ENCODE measurements at regions not wholly inside any gene's neighbourhood (a gene's known extent, or its start where the extent isn't known, plus 50 kb on each side); places are given as distances from the start of the nearest gene placed in this dataset.
A peak's percentile ranks its signal among the peaks of the same experiment; 100 is the strongest.
"Not testable (repeated sequence)": the region's sequence is repeated elsewhere in the genome, so short reads cannot be mapped to it uniquely, and the experiment has no call there.

DNA sequence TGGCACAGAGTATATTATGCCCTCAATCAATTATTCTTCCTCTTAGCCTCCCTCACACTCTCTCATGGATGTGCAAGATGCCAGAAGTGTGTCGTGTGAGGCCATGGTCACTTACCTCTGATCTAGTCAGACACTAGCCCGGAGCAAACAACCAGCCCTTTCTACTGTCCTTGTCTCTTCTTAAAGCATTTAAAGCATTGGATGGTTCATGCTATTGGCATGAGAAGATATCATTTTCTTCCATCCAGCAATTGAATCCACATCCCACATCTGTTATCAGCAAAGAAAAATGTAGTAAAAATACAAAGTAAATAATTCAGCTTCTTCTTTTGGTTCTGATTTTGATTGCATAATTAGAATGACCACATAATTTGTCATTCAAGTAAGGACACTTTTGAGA is 267.2 kb upstream of the ACO1 start:
- no peak for DNase-seq (ENCODE audit: low spot score)
- CTCF ChIA-PET: no interaction called here
- POLR2A ChIA-PET (ENCODE audit: low non-redundant PET): no interaction called here
- H3K27ac ChIP-seq: no peak overlapping the region
- TF ChIP-seq, protein P1, sequence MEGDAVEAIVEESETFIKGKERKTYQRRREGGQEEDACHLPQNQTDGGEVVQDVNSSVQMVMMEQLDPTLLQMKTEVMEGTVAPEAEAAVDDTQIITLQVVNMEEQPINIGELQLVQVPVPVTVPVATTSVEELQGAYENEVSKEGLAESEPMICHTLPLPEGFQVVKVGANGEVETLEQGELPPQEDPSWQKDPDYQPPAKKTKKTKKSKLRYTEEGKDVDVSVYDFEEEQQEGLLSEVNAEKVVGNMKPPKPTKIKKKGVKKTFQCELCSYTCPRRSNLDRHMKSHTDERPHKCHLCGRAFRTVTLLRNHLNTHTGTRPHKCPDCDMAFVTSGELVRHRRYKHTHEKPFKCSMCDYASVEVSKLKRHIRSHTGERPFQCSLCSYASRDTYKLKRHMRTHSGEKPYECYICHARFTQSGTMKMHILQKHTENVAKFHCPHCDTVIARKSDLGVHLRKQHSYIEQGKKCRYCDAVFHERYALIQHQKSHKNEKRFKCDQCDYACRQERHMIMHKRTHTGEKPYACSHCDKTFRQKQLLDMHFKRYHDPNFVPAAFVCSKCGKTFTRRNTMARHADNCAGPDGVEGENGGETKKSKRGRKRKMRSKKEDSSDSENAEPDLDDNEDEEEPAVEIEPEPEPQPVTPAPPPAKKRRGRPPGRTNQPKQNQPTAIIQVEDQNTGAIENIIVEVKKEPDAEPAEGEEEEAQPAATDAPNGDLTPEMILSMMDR (conservative IDR thresholded peaks at IDR 0.05; ENCODE audit: low read depth): no peak

DNA sequence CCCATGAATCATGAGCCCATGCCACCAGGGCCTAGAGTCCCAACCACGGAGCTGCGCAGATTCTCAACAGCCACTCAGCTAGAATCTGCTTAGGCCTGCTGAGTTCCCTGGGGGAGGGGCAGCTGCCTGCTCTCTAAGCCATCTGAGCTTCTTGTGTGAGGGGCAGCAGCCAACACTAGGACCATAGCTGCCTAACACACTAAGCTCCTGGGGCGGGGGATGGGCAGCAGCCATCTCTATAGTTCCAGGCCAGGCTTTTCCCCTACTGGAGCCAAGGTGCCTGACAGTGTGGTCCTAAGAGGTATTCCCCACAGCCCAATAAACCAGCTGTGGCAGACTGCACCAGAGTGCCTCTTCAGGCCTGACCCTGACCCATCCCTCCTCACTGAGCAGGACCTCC is 255.9 kb upstream of the ACO1 start:
- TF ChIP-seq, protein P1 (conservative IDR thresholded peaks at IDR 0.05; ENCODE audit: low read depth): no peak
- ChIA-PET POLR2A (ENCODE audit: low non-redundant PET) (no interaction called here), CTCF (no interaction called here)
- no peak for DNase-seq (ENCODE audit: low spot score)
- H3K27ac ChIP-seq: no peak overlapping the region

DNA sequence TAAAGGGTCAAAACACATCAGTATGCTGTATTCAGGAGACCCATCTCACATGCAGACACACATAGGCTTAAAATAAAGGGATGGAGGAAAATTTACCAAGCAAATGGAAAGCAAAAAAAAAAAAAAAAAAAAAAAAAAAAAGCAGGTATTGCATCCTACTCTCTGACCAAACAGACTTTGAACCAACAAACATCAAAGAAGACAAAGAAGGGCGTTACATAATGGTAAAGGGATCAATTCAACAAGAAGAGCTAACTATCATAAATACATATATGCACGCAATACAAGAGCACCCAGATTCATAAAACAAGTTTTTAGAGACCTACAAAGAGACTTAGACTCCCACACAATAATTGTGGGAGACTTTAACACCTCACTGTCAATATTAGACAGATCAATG is 253.7 kb upstream of the ACO1 start:
- POLR2A ChIA-PET (ENCODE audit: low non-redundant PET); H3K27ac ChIP-seq; DNase-seq (ENCODE audit: low spot score): not testable (repeated sequence)
- CTCF ChIA-PET: interaction anchor here (0.6 kb wide), 2 partner anchors 100 to 521 kb away, joined by 3 read pairs; no protein-coding TSS in a partner anchor

DNA sequence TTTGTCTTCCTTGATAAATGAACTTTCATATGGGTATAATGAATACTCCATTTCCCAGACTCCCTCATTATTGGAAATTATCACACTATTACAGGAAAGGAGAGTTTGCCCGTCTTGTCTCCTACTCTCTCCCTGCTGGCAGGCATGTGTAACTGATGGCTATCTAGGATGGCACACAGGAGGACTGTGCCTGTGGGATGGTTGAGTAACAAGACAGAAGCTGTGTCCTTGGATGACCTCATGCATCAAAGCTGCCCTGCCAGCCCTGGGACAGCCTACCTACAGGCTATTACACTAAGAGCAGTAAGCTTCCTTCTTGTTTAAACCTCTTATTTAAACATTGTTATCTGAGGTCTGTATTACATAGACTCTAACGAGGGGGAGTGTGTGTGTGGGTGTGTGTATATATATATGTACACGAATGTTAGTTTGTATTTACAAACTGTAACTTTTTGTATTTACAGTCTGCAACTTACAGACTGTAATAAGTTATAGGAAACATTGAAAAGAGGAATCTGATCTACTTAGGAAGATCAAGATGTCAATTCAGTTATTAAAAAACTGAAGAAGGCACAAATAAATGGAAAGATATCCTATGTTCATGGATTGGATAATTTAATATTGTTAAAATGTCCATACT is 247.6 kb upstream of the ACO1 start:
- ChIA-PET POLR2A (ENCODE audit: low non-redundant PET) (no interaction called here), CTCF (no interaction called here)
- TF ChIP-seq, protein P1 (conservative IDR thresholded peaks at IDR 0.05; ENCODE audit: low read depth): 0 out of 2 replicates have a peak, but pooled peaks have one; percentile 9
- peak; percentile 5 for DNase-seq (ENCODE audit: low spot score)
- no peak overlapping the region for H3K27ac ChIP-seq

DNA sequence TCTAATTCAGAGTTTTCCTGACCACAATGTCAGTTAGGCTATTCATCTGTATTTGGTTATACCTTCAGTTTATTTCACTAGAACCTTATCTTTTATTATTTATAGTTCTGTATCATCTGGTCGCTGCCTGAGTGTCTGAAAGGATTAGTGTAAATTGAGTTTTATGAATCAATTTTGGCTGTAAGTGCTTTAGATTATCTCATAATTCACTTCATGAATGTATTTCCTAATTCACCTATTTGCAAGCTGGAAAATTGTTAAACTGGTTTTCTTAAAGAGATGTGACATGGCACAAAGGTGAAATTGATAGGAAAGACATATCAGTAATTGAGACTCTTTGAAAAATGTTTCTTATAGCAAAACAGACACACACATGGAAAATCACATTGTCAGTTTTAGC is 242.4 kb upstream of the ACO1 start:
- TF ChIP-seq, protein P1 (conservative IDR thresholded peaks at IDR 0.05; ENCODE audit: low read depth): no peak
- H3K27ac ChIP-seq: no peak overlapping the region
- no peak for DNase-seq (ENCODE audit: low spot score)
- ChIA-PET POLR2A (ENCODE audit: low non-redundant PET) (no interaction called here), CTCF (no interaction called here)

DNA sequence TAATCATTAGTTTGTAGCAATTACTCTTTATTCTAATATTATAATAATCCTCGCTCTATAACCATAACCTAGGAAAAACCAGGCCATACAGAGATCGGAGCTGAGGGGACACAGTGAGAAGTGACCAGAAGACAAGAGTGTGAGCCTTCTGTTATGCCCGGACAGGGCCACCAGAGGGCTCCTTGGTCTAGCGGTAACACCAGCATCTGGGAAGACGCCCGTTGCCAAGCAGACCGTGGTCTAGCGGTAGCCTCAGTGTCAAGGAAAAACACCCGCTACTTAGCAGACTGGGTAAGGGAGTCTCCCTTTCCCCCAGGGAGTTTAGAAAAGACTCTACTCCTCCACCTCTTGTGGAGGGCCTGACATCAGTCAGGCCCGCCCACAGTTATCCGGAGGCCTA is 235.9 kb upstream of the ACO1 start:
- POLR2A ChIA-PET (ENCODE audit: low non-redundant PET); DNase-seq (ENCODE audit: low spot score); CTCF ChIA-PET; H3K27ac ChIP-seq: not testable (repeated sequence)

DNA sequence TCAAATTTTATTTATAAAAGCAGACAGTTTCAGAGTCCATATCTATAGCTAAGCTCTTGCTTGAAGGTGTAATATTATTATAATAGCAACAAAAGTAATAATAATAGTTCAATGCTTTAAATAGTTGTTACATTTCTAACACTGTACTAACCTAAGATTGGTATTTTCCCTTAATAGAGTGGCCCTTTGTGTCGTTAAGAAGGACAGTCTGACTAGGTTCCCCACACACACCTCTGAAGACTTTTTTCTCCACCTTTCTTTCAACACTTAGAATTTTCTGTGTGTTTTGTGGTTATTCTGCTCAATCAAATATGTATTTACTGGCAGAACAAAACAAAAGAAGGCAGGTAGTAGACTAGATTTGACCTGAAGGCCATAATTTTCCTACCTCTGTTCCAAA is 223.2 kb upstream of the ACO1 start:
- TF ChIP-seq, protein P1 (conservative IDR thresholded peaks at IDR 0.05; ENCODE audit: low read depth): no peak
- DNase-seq (ENCODE audit: low spot score): no peak
- ChIA-PET POLR2A (ENCODE audit: low non-redundant PET) (no interaction called here), CTCF (no interaction called here)
- H3K27ac ChIP-seq: no peak overlapping the region

DNA sequence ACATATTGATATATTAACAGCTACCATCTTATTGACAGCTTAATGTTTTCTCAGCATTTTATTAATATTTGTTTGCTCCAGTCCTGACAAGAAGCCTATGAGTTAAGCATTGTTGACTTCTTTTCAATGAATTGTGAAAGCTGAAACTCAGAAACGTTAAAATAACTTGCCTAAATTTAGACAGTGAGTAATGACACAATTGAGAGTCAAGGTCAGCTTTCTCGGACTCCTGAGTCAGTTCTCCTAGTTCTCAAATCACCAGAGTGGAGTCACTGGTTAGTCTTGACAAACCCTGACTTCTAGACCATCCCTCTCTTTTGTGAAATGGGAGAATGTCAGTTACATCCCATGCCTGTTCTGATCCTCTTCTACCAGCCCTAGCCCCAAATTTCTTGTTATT is 222.7 kb upstream of the ACO1 start:
- ChIA-PET CTCF (no interaction called here), POLR2A (ENCODE audit: low non-redundant PET) (no interaction called here)
- no peak for DNase-seq (ENCODE audit: low spot score)
- no peak overlapping the region for H3K27ac ChIP-seq
- TF ChIP-seq, protein P1 (conservative IDR thresholded peaks at IDR 0.05; ENCODE audit: low read depth): no peak

DNA sequence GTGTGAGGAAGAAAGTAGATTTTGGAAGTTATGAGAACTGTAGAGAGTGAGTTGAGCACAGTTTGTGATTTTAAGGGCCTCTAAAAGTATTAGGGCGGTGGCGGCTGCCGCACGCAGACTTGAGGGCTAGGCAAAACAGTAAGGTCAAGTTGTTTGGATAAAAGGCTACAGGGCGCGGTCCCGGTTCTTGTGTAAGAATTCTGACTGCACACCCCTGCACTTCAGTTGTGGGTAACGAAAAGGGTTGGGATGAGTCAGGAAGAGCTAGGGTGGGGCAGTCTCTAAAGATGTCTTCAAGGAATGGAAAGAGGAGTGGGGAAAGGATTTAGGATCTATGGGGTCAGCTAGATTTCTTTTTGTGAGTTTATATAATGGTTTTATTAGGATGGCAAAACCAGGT is 218.1 kb upstream of the ACO1 start:
- CTCF ChIA-PET; H3K27ac ChIP-seq; POLR2A ChIA-PET (ENCODE audit: low non-redundant PET): not testable (repeated sequence)

More for the DNA sequence above, 218.1 kb upstream of the ACO1 start:
- not testable (repeated sequence) for DNase-seq (ENCODE audit: low spot score)

Data from RWPE1 (cell line).